Loucy (cell line): ENCODE measurements at regions not wholly inside any gene's neighbourhood (a gene's known extent, or its start where the extent isn't known, plus 50 kb on each side); places are given as distances from the start of the nearest gene placed in this dataset.
"Not testable (repeated sequence)": the region's sequence is repeated elsewhere in the genome, so short reads cannot be mapped to it uniquely, and the experiment has no call there.

Source experiments
- H2AFZ ChIP-seq: fragments of 200-600 bp; sonication (generic); 2 replicates; pipeline ENCODE4 v1.6.0; 2016; ENCODE audit warnings: antibody characterized with exemption, mild to moderate bottlenecking, low read length, moderate library complexity
- H3F3A ChIP-seq: fragments of 200-600 bp; 2 replicates; pipeline ENCODE4 v1.6.0; 2016; ENCODE audit warnings: antibody characterized with exemption, low read depth, mild to moderate bottlenecking
- H3K27me3 ChIP-seq: fragments of 200-600 bp; sonication (generic); 2 replicates; pipeline ENCODE4 v1.6.1; 2014; ENCODE audit warnings: low read length, mild to moderate bottlenecking; ENCODE audit not compliant: insufficient read depth, poor library complexity, severe bottlenecking
- H3K36me3 ChIP-seq: fragments of 200-600 bp; sonication (generic); 2 replicates; pipeline ENCODE4 v1.6.1; 2016; ENCODE audit warnings: low read length; ENCODE audit not compliant: insufficient read depth
- H3K4me1 ChIP-seq: fragments of 200-600 bp; sonication (generic); 2 replicates; pipeline ENCODE4 v1.5.1; 2014; ENCODE audit warnings: low read length, mild to moderate bottlenecking; ENCODE audit not compliant: insufficient read depth, poor library complexity, severe bottlenecking
- H3K4me2 ChIP-seq: fragments of 200-600 bp; sonication (generic); 2 replicates; pipeline ENCODE4 v1.6.0; 2014; ENCODE audit warnings: antibody characterized with exemption, low read length, low read depth, mild to moderate bottlenecking; ENCODE audit not compliant: poor library complexity, severe bottlenecking
- H3K4me3 ChIP-seq: fragments of 200-600 bp; sonication (generic); 2 replicates; pipeline ENCODE4 v1.5.1; 2014; ENCODE audit warnings: low read length, mild to moderate bottlenecking, mixed read lengths; ENCODE audit not compliant: poor library complexity, severe bottlenecking
- H3K79me2 ChIP-seq: fragments of 200-600 bp; sonication (generic); 2 replicates; pipeline ENCODE4 v1.6.1; 2014; ENCODE audit warnings: low read length; ENCODE audit not compliant: insufficient read depth
- H3K9ac ChIP-seq: fragments of 200-600 bp; sonication (generic); 2 replicates; pipeline ENCODE4 v1.6.0; 2014; ENCODE audit warnings: mild to moderate bottlenecking, low read depth, low read length, moderate library complexity; ENCODE audit not compliant: poor library complexity, severe bottlenecking
- H3K9me2 ChIP-seq: fragments of 200-600 bp; sonication (generic); replicated peaks from 2 replicates; pipeline ENCODE4 v1.6.1; 2016; ENCODE audit warnings: low read depth, low read length, mixed read lengths
- H3K9me3 ChIP-seq: fragments of 200-600 bp; sonication (generic); 2 replicates; pipeline ENCODE4 v1.6.1; 2014; ENCODE audit warnings: mild to moderate bottlenecking, antibody characterized with exemption, low read length, low read depth; ENCODE audit not compliant: insufficient read depth
- H4K20me1 ChIP-seq: fragments of 200-600 bp; sonication (generic); 2 replicates; pipeline ENCODE4 v1.6.0; 2014; ENCODE audit warnings: antibody characterized with exemption, low read length, mild to moderate bottlenecking; ENCODE audit not compliant: insufficient read depth, poor library complexity, severe bottlenecking
- CTCF ChIP-seq: fragments of 200-600 bp; sonication (generic); conservative IDR thresholded peaks from 2 replicates; pipeline ENCODE4 v1.5.1; 2014; ENCODE audit warnings: mild to moderate bottlenecking, antibody characterized with exemption, low read length
- EZH2phosphoT487 ChIP-seq: fragments of 200-600 bp; IDR thresholded peaks from 2 replicates; pipeline ENCODE4 v1.6.1; 2018; ENCODE audit warnings: antibody characterized with exemption, mild to moderate bottlenecking, moderate library complexity, borderline replicate concordance

- H3K9me2 ChIP-seq, result no peaks in the 10 kb centered on the region
- H3K4me1 ChIP-seq, result no peaks in the 10 kb centered on the region
- H3K4me2 ChIP-seq, result no peak overlapping the region
- no peaks in the 10 kb centered on the region for H3K36me3 ChIP-seq
- no peaks in the 10 kb centered on the region for H3K79me2 ChIP-seq
- TF ChIP-seq EZH2phosphoT487 (no peak), CTCF (no peak)
- H4K20me1 ChIP-seq, result no peaks in the 10 kb centered on the region
- no peaks in the 10 kb centered on the region for H3K27me3 ChIP-seq
- H3K9me3 ChIP-seq, result no peaks in the 10 kb centered on the region
- no peak overlapping the region for H2AFZ ChIP-seq
- no peak overlapping the region for H3K4me3 ChIP-seq
- H3K9ac ChIP-seq, result no peak overlapping the region
- H3F3A ChIP-seq, result no peaks in the 10 kb centered on the region
Measured at GRCh38 chr7:13265271-13265670, 577.8 kb downstream of the ARL4A start.

GRCh38 chr7:13274205-13274604 is 586.8 kb downstream of the ARL4A start:
- H2AFZ ChIP-seq, H3K9ac ChIP-seq, H4K20me1 ChIP-seq, H3K9me2 ChIP-seq, H3K4me3 ChIP-seq, H3K4me1 ChIP-seq, H3F3A ChIP-seq, H3K9me3 ChIP-seq, H3K27me3 ChIP-seq, H3K79me2 ChIP-seq, H3K4me2 ChIP-seq, H3K36me3 ChIP-seq: not testable (repeated sequence)

GRCh38 chr7:13276977-13277376 is 589.5 kb downstream of the ARL4A start:
- TF ChIP-seq EZH2phosphoT487, result no peak
- peak; percentile 59 for TF ChIP-seq CTCF
- Histone ChIP-seq H3K36me3 (no peaks in the 10 kb centered on the region), H3K9me2 (no peaks in the 10 kb centered on the region), H3F3A (no peaks in the 10 kb centered on the region), H3K79me2 (no peaks in the 10 kb centered on the region), H3K4me3 (no peak overlapping the region), H3K9ac (no peak overlapping the region), H2AFZ (no peak overlapping the region), H3K4me2 (no peak overlapping the region), H4K20me1 (no peaks in the 10 kb centered on the region), H3K9me3 (no peaks in the 10 kb centered on the region), H3K27me3 (no peaks in the 10 kb centered on the region), H3K4me1 (no peaks in the 10 kb centered on the region)

GRCh38 chr7:13278020-13278419 is 590.6 kb downstream of the ARL4A start:
- Histone ChIP-seq H3K9ac (no peak overlapping the region), H2AFZ (0 out of 2 replicates have a peak overlapping the region, but pooled peaks have one; percentile 28), H3K4me2 (no peak overlapping the region), H3K9me2 (no peaks in the 10 kb centered on the region), H3K4me3 (no peak overlapping the region), H3F3A (no peaks in the 10 kb centered on the region), H3K4me1 (no peaks in the 10 kb centered on the region), H3K79me2 (no peaks in the 10 kb centered on the region), H4K20me1 (no peaks in the 10 kb centered on the region), H3K9me3 (no peaks in the 10 kb centered on the region), H3K36me3 (no peaks in the 10 kb centered on the region), H3K27me3 (no peaks in the 10 kb centered on the region)
- TF ChIP-seq CTCF (no peak), EZH2phosphoT487 (no peak)
